ENCODE measurements at regions not wholly inside any gene's neighbourhood (a gene's known extent, or its start where the extent isn't known, plus 50 kb on each side); places are given as distances from the start of the nearest gene placed in this dataset.

DNA sequence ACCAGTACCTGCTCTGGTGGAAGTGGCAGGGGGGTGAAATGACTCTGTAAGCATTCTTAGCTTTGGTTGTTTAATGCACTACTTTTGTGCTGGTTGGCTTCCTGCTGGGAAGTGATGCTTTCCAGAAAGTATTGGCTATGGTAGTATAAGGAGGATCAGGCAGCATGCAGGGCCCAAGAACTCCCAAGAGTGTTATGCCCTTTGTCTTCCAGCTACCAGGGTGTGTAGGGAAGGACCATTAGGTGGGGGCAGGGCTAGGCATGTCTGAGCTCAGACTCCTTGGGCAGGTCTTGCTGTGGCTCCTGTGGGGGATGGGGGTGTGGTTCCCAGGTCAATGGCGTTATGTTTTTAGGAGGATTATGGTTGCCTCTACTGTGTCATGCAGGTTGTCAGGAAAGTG lies 135.8 kb upstream of the TRPC7 start:
- no peak overlapping the region for H3K4me3 ChIP-seq (ENCODE audit: low read depth, low read length)
- DNase-seq (ENCODE audit: low read depth) = no peak
- TF ChIP-seq, protein P1, sequence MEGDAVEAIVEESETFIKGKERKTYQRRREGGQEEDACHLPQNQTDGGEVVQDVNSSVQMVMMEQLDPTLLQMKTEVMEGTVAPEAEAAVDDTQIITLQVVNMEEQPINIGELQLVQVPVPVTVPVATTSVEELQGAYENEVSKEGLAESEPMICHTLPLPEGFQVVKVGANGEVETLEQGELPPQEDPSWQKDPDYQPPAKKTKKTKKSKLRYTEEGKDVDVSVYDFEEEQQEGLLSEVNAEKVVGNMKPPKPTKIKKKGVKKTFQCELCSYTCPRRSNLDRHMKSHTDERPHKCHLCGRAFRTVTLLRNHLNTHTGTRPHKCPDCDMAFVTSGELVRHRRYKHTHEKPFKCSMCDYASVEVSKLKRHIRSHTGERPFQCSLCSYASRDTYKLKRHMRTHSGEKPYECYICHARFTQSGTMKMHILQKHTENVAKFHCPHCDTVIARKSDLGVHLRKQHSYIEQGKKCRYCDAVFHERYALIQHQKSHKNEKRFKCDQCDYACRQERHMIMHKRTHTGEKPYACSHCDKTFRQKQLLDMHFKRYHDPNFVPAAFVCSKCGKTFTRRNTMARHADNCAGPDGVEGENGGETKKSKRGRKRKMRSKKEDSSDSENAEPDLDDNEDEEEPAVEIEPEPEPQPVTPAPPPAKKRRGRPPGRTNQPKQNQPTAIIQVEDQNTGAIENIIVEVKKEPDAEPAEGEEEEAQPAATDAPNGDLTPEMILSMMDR (IDR thresholded peaks at IDR 0.05; ENCODE audit: low read depth, low read length) = no peak
- TF ChIP-seq MYC (IDR thresholded peaks at IDR 0.05; ENCODE audit: low read depth, low read length) (no peak), POLR2A (IDR thresholded peaks at IDR 0.05; ENCODE audit: extremely low read depth, insufficient read length) (no peak)
- TF ChIP-seq, protein P2, sequence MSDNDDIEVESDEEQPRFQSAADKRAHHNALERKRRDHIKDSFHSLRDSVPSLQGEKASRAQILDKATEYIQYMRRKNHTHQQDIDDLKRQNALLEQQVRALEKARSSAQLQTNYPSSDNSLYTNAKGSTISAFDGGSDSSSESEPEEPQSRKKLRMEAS (IDR thresholded peaks at IDR 0.05; ENCODE audit: low read depth, low read length) = no peak

DNA sequence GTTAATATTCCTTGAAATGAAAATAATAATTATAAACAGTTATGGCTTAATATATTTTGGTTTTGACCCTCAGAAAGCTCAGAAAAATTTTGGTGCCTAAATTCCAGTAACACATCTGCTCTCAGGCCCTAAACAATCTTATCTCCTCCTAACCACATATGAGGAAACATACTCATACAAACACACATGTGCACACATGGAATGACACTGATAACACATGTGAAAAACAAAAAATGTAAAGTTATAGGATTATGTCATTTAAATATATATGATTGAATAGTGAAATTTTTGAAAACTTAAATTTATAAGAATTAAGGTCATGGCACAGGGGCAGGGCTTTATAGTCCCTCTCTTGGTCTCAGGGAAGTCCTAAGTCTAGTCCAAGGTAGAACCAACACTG lies 127.2 kb upstream of the TRPC7 start:
- no peak for DNase-seq (ENCODE audit: low read depth)
- TF ChIP-seq MYC (IDR thresholded peaks at IDR 0.05; ENCODE audit: low read depth, low read length) = no peak
- TF ChIP-seq, protein P2 (IDR thresholded peaks at IDR 0.05; ENCODE audit: low read depth, low read length) = no peak
- TF ChIP-seq, protein P1 (IDR thresholded peaks at IDR 0.05; ENCODE audit: low read depth, low read length) = no peak
- no peak overlapping the region for H3K4me3 ChIP-seq (ENCODE audit: low read depth, low read length)

DNA sequence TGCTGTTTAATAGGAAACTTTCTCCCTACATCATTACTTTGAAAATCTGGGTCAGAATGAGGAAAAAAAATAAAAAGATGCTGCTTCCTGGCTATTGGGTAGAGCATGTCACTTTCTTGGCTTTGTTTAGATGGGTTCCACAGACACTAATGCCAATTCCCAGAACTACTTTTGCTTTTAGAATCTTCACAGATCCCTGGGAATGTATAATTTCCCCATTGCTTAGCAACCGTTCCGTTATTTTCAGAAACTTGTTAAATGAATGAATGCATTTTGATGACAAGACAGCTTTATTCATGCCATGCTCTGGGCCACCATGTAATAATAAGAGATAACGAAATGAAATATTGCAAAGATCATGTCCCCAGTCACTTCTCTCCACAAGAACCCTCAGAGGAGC lies 126.5 kb upstream of the TRPC7 start:
- no peak overlapping the region for H3K4me3 ChIP-seq (ENCODE audit: low read depth, low read length)
- no peak for DNase-seq (ENCODE audit: low read depth)
- TF ChIP-seq MYC (IDR thresholded peaks at IDR 0.05; ENCODE audit: low read depth, low read length) = no peak
- no peak for TF ChIP-seq POLR2A (IDR thresholded peaks at IDR 0.05; ENCODE audit: extremely low read depth, insufficient read length)
- TF ChIP-seq, protein P1 (IDR thresholded peaks at IDR 0.05; ENCODE audit: low read depth, low read length) = no peak
- TF ChIP-seq, protein P2 (IDR thresholded peaks at IDR 0.05; ENCODE audit: low read depth, low read length) = no peak

DNA sequence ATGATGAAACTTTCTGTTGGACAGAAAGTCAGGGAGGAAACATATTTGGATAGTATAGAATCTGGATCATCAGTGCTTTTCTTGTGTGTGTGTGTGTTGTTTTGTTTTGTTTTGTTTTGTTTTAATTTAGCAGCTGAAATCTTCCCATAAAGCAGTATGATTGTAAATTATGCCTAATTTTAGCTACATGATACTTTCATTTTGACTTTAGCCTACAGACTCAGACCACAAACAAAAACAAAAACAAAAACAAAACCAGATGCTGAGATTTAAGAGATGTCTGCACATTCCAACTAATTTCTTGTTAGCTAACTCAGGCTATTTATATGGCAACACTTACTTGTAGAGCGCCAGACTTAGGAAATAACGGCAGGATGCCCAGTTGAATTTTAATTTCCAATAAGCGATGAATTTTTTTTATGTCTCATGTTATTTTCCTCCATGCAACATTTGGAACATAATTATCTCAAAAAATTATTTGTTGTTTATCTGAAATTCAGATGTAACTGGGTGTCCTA lies 119.5 kb upstream of the TRPC7 start:
- TF ChIP-seq, protein P2 (IDR thresholded peaks at IDR 0.05; ENCODE audit: low read depth, low read length) = no peak
- TF ChIP-seq POLR2A (IDR thresholded peaks at IDR 0.05; ENCODE audit: extremely low read depth, insufficient read length) (no peak), MYC (IDR thresholded peaks at IDR 0.05; ENCODE audit: low read depth, low read length) (no peak)
- TF ChIP-seq, protein P1 (IDR thresholded peaks at IDR 0.05; ENCODE audit: low read depth, low read length) = no peak
- no peak for DNase-seq (ENCODE audit: low read depth)
- H3K4me3 ChIP-seq (ENCODE audit: low read depth, low read length) = no peak overlapping the region

DNA sequence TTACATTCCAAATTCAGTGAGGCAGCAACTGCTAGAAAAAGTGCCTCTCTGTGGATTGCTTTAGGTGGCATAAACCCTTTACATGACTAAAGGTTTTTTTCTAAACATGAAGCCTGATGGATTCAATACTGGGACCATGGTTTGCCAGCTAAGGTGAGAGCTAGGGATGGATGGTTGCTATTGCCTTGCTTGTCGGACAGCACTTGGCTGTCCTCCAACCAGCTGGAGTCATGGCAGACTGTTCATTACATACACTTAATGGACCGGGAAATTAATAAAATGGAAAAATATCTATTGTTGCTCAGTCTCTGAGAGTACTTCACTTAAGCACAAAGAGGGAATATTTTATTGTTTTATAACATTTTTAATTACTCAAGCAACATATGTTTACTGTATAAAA lies 116.9 kb upstream of the TRPC7 start:
- no peak overlapping the region for H3K4me3 ChIP-seq (ENCODE audit: low read depth, low read length)
- DNase-seq (ENCODE audit: low read depth) = no peak
- TF ChIP-seq, protein P1 (IDR thresholded peaks at IDR 0.05; ENCODE audit: low read depth, low read length) = no peak
- TF ChIP-seq MYC (IDR thresholded peaks at IDR 0.05; ENCODE audit: low read depth, low read length) (no peak), POLR2A (IDR thresholded peaks at IDR 0.05; ENCODE audit: extremely low read depth, insufficient read length) (no peak)
- TF ChIP-seq, protein P2 (IDR thresholded peaks at IDR 0.05; ENCODE audit: low read depth, low read length) = no peak

Data from NB4 (cell line).